CD4-positive, alpha-beta T cell (primary cell): ENCODE measurements at regions not wholly inside any gene's neighbourhood (a gene's known extent, or its start where the extent isn't known, plus 50 kb on each side); places are given as distances from the start of the nearest gene placed in this dataset.

ENCODE experiments used
- ATAC-seq: fragments of 200-7000 bp; cut with Tn5 transposase; one replicate; pipeline ENCODE4 v1.10.0; 2022; ENCODE audit warnings: mild to moderate bottlenecking; ENCODE audit not compliant: poor library complexity
- CTCF ChIA-PET: fragments of 350-600 bp; sonication (Branson Sonifier 250); formaldehyde crosslinking; loops from one replicate; lab custom pipeline; 2021; ENCODE audit warnings: antibody characterized with exemption, inconsistent platforms; lab: Charles Lee
- POLR2A ChIA-PET: fragments of 350-600 bp; sonication (Branson Sonifier 250); formaldehyde crosslinking; loops from one replicate; lab custom pipeline; 2021; ENCODE audit warnings: antibody characterized with exemption, inconsistent platforms; lab: Charles Lee
- DNase-seq, 14 experiments: peaks; one replicate each; pipeline ENCODE4 v3.0.0-alpha.2; 2013 to 2020; ENCODE audit warnings: mixed read lengths in 2 of 14
- H3K27ac ChIP-seq, 2 donors: one replicate each; pipeline versions ENCODE4 v1.5.1 to v1.7.0; 2013; ENCODE audit warnings: low read length in 2 of 2, low read depth in 1 of 2, mild to moderate bottlenecking in 1 of 2
- H3K27me3 ChIP-seq, 2 experiments: 1 replicate in 1 of 2; 2 replicates in 1 of 2; pipeline versions ENCODE4 v1.6.1 to v1.7.0; 2013; ENCODE audit warnings: low read length in 2 of 2, control low read depth in 1 of 2, mild to moderate bottlenecking in 1 of 2, moderate library complexity in 1 of 2; ENCODE audit not compliant: insufficient read depth in 2 of 2, control insufficient read depth in 1 of 2
- H3K36me3 ChIP-seq: one replicate; pipeline ENCODE4 v1.6.1; 2013; ENCODE audit warnings: low read length, control low read depth; ENCODE audit not compliant: insufficient read depth
- H3K4me1 ChIP-seq: one replicate; pipeline ENCODE4 v1.6.1; 2013; ENCODE audit warnings: low read length, control low read depth; ENCODE audit not compliant: insufficient read depth
- H3K4me3 ChIP-seq: one replicate; pipeline ENCODE4 v1.5.1; 2013; ENCODE audit warnings: mild to moderate bottlenecking, low read length, moderate library complexity
- H3K9me3 ChIP-seq, 2 experiments: 1 replicate in 1 of 2; 2 replicates in 1 of 2; pipeline versions ENCODE4 v1.6.1 to v1.7.0; 2013; ENCODE audit warnings: low read length in 2 of 2, mild to moderate bottlenecking in 2 of 2, control low read depth in 1 of 2, moderate library complexity in 1 of 2; ENCODE audit not compliant: control insufficient read depth in 1 of 2, insufficient read depth in 1 of 2
- H3K27ac Mint-ChIP-seq: one replicate; pipeline ENCODE4 v1.8.0; 2020; ENCODE audit warnings: mixed read lengths
- H3K27me3 Mint-ChIP-seq: one replicate; pipeline ENCODE4 v1.8.0; 2021; ENCODE audit warnings: mixed read lengths
- H3K36me3 Mint-ChIP-seq: one replicate; pipeline ENCODE4 v1.8.0; 2021; ENCODE audit warnings: low read depth, mixed read lengths
- H3K4me1 Mint-ChIP-seq: one replicate; pipeline ENCODE4 v1.8.0; 2021; ENCODE audit warnings: low read depth, mixed read lengths
- H3K4me3 Mint-ChIP-seq: one replicate; pipeline ENCODE4 v1.8.0; 2020; ENCODE audit warnings: mild to moderate bottlenecking, mixed read lengths
- H3K9me3 Mint-ChIP-seq: one replicate; pipeline ENCODE4 v1.8.0; 2020; ENCODE audit warnings: mixed read lengths
- CTCF ChIP-seq: fragments of 200-600 bp; IDR thresholded peaks from one replicate; pipeline ENCODE4 v1.8.0; 2022; ENCODE audit warnings: antibody characterized with exemption, mild to moderate bottlenecking
- intact Hi-C, 2 experiments: fragments of 100-400 bp; cut with DNase I in 1 of 2; cut with micrococcal nuclease in 1 of 2; formaldehyde crosslinking; loops; one replicate each; pipeline versions ENCODE4 v1.15.1 to v1.9.0; 2023 to 2025; cut with DNase I, micrococcal nuclease

GRCh38 chr15:96505014-96505413 is 174.5 kb downstream of the NR2F2 start:
- Histone ChIP-seq H3K9me3 (peaks cover 0 to 9% of the 10 kb centered on the region in 2 experiments), H3K36me3 (no peaks in the 10 kb centered on the region), H3K4me1 (no peaks in the 10 kb centered on the region), H3K4me3 (no peak overlapping the region), H3K27ac (no peak overlapping the region), H3K27me3 (no peaks in the 10 kb centered on the region)
- Mint-ChIP-seq H3K27ac (no peak overlapping the region), H3K4me3 (no peak overlapping the region), H3K27me3 (no peaks in the 10 kb centered on the region), H3K4me1 (no peaks in the 10 kb centered on the region), H3K9me3 (no peaks in the 10 kb centered on the region), H3K36me3 (no peaks in the 10 kb centered on the region)
- ATAC-seq (no peak), DNase-seq (no peak)
- CTCF ChIA-PET = no interaction called here
- no peak for TF ChIP-seq CTCF
- POLR2A ChIA-PET = no interaction called here
- intact Hi-C loops = no loop called here

- H3K36me3 ChIP-seq = no peaks in the 10 kb centered on the region
- H3K4me3 ChIP-seq = no peak overlapping the region
- H3K9me3 Mint-ChIP-seq = peaks cover 7% of the 10 kb centered on the region
- no peaks in the 10 kb centered on the region for H3K27me3 Mint-ChIP-seq
- H3K36me3 Mint-ChIP-seq = no peaks in the 10 kb centered on the region
- no peak overlapping the region for H3K4me3 Mint-ChIP-seq
- peaks cover 0 to 5% of the 10 kb centered on the region in 2 experiments for H3K9me3 ChIP-seq
- ATAC-seq (no peak), DNase-seq (no peak)
- no peak overlapping the region for H3K27ac ChIP-seq
- ChIA-PET POLR2A (no interaction called here), CTCF (no interaction called here)
- H3K27me3 ChIP-seq = no peaks in the 10 kb centered on the region
- no peaks in the 10 kb centered on the region for H3K4me1 Mint-ChIP-seq
- intact Hi-C loops = no loop called here
- H3K27ac Mint-ChIP-seq = no peak overlapping the region
- no peak for TF ChIP-seq CTCF
- no peaks in the 10 kb centered on the region for H3K4me1 ChIP-seq
These were observed 184.2 kb downstream of the NR2F2 start for GRCh38 chr15:96514607-96515285.

DNA sequence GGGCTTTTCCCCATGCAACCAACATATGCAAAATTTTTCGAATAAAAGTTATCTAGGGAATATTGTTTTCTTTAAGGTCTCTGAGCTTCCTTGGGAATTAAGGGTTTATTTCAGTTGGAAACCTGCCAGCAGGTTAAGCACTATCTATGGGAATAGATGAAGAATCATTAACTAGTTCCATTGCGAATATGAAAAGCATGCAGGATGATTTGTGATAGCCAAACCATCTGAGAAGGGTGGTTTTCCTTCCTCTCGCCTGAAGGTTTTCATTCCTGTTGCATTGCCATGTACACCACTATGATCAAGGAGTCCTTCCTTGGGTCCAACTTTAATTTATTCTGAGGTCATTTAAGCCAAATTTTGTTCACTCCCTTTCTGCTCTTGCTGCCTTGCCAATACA is 184.9 kb downstream of the NR2F2 start:
- Histone ChIP-seq H3K36me3 (no peaks in the 10 kb centered on the region), H3K4me3 (no peak overlapping the region), H3K27ac (no peak overlapping the region), H3K4me1 (no peaks in the 10 kb centered on the region), H3K27me3 (no peaks in the 10 kb centered on the region), H3K9me3 (peaks cover 0 to 3% of the 10 kb centered on the region in 2 experiments)
- DNase-seq = no peak
- H3K27me3 Mint-ChIP-seq = no peaks in the 10 kb centered on the region
- no peaks in the 10 kb centered on the region for H3K4me1 Mint-ChIP-seq
- intact Hi-C loops = no loop called here
- H3K4me3 Mint-ChIP-seq = no peak overlapping the region
- peaks cover 7% of the 10 kb centered on the region for H3K9me3 Mint-ChIP-seq
- H3K27ac Mint-ChIP-seq = no peak overlapping the region
- no peak for TF ChIP-seq CTCF
- ChIA-PET POLR2A (no interaction called here), CTCF (no interaction called here)
- no peak for ATAC-seq
- no peaks in the 10 kb centered on the region for H3K36me3 Mint-ChIP-seq
